IPS DF 4.7 (cell line): ENCODE measurements at regions not wholly inside any gene's neighbourhood (a gene's known extent, or its start where the extent isn't known, plus 50 kb on each side); places are given as distances from the start of the nearest gene placed in this dataset.

Experiments
- DNase-seq: peaks from one replicate; pipeline ENCODE4 v3.0.0-alpha.2; 2013; ENCODE audit warnings: low spot score; ENCODE audit errors: extremely low read depth

DNA sequence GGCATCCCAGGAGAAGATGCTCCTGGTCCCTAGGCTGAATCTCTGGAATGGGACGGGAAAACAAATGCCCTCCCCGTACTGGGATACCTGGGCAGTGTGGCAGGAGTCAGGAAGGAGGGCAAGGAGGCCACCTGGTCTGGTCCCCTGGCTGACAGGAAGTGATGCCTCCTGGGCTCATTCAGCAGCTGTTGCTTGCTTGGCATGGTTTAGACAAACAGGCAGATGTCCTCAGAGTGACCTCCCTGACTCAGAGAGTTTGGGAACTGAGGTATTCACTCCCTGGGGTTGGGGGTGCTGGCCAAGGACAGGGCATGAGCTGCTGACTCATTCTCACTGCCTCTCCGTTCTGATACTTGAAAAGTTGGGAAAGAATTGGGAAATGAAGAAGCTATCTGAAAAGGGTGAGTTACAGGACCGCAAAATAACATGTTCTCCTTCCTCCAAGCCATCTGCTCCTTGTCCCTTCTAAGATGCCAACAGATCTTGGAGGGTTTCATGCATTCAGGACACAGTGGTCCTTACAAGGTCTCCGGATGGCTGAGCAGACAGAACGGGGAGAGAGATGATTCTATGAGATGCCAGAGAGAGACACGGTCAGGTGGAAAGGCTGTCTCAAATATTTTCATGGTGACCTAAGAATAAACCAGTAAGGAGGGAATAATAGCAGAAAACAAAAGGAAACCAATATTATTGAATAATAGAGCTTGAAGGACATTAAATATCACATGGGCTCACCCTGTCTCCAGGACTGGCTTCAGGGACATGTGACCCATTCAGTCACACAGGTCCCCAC lies 534.5 kb downstream of the BNC2 start:
- no peak for DNase-seq

DNA sequence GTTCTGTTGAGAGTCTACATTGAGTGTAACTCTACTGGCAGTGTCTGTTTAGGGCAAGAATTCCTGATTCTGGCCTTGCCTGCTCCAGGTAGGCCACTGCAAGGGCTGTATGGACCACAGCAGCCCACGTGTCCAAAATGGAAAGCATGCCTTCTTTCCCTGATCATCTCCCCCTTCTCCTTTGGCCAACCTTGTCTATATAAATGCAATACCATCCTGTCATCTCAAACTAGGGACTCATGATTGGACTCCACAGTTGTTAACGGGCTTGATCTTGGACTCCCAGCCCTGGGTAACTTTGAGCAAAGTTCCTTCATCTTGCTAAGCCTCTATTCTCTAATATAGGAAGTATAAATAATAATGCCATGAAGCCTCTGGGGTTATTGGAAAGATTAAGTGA lies 533.6 kb downstream of the BNC2 start:
- DNase-seq, result no peak

DNA sequence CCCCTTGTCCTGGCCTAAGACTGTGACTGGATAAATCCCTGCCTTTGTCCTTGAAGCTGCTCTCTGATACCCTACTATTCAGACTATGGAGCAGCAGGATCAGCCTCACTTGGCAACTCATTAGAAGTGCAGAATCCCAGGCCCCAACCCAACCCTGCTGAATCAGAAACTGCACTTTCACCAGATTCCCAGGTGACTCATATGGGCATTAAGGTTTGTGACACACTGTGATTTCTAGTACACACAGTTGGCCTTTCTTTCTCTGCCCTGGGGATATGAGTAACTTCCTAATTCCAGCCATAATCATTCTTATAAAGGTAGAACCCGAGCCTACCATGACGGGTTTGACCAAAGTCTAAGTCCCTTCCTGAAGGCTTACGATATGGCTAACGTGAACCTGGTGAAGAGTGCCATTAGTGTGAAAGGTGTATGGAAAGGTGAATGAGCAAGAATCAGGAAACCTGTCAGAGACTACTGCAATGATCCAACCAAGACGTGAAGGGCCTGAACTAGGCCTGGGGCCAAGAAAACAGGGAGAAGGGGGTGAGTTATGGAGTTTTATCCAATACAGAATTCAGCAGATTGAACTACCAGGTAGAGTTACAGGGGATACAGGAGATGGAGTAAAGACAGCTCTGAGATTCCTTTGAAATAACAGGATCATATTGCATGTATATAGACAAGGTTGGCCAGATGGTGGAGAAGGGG lies 533.0 kb downstream of the BNC2 start:
- no peak for DNase-seq

- DNase-seq, result no peak
These were observed 529.3 kb downstream of the BNC2 start for GRCh38 chr9:16341177-16341576.

DNA sequence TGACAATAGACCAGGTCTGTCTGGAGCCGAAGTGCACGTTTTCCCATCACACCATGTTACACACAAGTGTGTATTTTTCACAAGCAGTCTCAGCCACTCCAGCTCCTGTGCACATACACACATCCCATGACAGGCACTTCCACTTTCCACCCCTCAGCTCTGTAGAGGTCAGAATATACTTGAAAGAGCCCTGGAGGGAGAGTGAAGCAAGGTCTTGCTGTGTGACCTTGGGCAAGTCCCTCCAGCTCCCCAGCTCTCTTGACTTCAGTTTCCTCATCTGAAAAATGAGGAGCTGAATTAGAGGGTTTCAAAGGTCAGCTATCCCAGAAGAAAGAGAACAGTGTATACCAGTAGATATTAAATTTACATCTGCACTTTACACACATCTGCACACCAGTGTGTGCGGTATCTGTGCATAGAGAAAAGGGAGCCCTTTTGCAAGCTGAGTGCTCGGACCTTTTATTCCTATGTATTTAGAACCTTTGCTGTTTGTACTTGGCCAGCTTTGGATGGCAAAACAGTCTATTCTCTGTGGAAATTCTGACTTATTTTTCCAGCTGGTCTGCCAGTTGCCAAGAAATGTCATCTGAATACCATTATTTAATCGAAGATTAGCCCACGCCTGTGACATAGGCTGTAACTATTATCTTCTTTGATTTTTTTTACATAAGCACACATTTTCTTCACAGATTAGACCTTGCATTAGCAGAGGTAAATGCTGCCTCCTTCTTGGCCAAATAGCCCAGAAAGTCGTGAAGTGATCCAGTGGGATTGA lies 528.0 kb downstream of the BNC2 start:
- DNase-seq, result no peak

DNA sequence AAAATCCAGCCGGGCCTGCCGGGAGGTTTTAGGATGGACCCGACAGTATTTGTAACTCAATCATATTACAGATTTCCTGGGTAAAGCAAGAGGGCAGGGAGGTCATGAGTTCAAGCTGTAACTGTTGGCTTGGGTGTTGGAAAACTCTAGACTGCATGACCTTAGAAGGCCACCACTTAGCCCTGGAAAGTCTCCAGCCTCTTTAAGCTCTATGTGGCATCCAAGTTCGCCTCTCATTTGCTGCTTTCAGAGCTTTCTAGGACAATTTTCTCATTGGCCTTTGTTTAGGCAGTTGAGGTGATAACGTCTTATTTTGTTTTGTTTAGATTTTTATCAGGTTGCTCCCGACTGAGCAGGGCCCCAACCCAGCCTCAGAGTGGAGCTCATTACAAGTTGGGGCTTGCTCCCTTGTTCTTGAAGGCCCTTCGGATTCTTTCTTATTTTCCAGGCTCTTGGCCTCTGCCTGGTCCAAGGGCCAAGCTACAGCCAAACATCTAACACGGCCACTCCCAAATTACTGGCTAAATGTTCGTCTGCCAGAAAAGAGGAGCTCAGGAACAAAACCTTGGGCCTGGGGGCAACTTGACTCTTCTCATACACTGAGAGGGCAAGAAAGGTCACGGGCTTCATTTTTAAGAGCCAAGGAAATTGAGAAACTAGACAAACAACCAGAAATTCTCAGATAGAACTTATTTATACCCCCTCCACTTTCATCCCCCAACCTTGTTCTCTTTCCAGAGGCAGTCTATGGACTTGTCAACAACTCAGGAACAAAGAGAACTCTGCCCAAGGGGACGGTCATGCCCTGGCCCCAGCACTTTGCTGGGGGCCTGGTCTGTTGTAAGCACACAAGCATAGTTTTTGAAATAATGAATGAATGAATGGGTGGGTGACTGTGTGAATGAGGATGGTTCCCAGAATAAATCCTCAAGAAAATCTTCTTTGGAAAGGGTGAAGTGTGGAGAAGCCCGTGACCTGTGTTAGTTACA lies 526.9 kb downstream of the BNC2 start:
- DNase-seq, result no peak

- DNase-seq, result no peak
These were observed 526.1 kb downstream of the BNC2 start for GRCh38 chr9:16344343-16344742.

DNA sequence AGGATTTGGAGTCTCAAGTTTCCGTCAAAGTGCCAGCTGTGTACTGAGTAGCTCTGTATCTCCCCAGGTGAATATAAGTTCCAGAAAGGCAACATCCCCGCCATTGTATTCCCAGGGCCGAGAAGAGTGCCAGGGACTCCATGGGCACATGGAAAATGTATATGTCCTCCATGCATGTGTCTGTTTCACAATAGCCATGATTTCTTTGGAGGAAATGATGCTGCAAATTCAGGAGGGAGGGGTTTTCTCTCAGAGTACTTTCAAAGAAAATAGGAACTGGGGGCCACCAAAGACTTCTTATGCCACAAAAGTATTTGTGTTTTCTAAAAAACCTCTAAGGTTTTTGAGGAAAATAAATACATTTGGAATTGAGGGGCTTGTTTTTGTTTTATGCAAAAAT lies 524.6 kb downstream of the BNC2 start:
- no peak for DNase-seq

- DNase-seq, result no peak
These were observed 522.6 kb downstream of the BNC2 start for GRCh38 chr9:16347886-16348285.

- no peak for DNase-seq
These were observed 521.9 kb downstream of the BNC2 start for GRCh38 chr9:16348531-16348930.

DNA sequence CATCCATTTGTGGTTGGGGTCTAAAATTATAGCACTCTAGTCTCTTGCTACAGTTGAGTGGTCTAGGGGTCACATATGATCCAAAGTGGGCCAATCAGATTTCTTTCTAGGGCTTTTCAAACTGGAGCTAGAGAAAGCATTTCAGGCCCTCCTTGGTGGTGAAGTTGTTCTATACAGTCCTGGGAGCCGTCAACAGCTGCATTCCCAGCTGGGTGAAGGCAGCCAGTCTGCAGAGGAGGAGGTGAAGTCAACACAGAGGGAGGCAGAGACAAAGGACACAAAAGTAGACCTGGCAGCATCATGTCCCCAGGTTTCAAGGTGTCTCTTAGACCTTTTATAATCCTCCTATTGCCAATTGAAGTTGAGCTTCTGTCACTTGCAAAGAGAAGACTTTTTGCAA lies 518.2 kb downstream of the BNC2 start:
- no peak for DNase-seq

- DNase-seq, result no peak
These were observed 517.6 kb downstream of the BNC2 start for GRCh38 chr9:16352791-16353401.

GRCh38 chr9:16356196-16356765 lies 514.2 kb downstream of the BNC2 start:
- DNase-seq, result no peak

GRCh38 chr9:16357828-16358227 lies 512.6 kb downstream of the BNC2 start:
- DNase-seq, result no peak

GRCh38 chr9:16358751-16359150 lies 511.7 kb downstream of the BNC2 start:
- no peak for DNase-seq
